ENCODE measurements at regions not wholly inside any gene's neighbourhood (a gene's known extent, or its start where the extent isn't known, plus 50 kb on each side); places are given as distances from the start of the nearest gene placed in this dataset.
"Not testable (repeated sequence)": the region's sequence is repeated elsewhere in the genome, so short reads cannot be mapped to it uniquely, and the experiment has no call there.

DNA sequence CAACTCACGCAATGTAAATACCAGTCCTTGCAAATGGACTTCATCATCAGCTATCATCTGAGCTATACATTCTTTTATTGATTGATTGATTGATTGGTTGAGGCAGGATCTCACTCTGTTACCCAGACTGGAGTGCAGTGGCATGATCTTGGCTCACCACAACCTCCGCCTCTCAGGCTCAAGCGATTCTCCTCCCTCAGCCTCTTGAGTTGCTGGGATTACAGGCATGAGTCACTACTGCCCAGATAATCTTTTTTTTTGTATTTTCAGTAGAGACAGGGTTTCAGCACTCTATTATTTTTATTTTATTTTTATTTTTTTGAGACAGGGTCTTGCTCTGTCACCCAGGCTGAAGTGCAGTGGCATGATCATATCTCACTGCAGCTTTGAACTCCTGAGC lies 369.5 kb downstream of the MAT2B start:
- DNase-seq; H3K4me3 Mint-ChIP-seq; H3K27me3 Mint-ChIP-seq; H3K27ac Mint-ChIP-seq; H3K4me1 Mint-ChIP-seq; H3K36me3 Mint-ChIP-seq; H3K9me3 Mint-ChIP-seq; ATAC-seq (replicated peaks): not testable (repeated sequence)

DNA sequence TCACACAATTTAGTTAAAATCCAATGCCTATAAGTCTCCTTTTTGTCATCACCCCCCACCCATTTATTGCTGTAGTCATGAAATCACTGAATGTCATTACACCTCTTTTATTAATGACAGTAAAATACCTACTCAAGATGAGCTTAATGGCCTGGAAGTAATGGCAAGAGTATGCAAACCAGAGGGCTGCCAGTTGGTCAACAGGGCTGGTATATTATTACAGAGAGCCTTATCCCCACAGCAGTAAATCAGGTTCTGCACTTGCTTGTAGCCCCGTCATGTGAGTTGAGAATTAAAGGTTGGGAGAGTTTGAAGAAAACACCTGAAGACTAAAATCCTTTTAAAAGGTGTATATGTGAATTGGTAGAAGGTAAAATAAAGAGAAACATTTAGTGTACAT lies 372.4 kb downstream of the MAT2B start:
- Mint-ChIP-seq H3K4me1 (peaks cover 0 to 2% of the 10 kb centered on the region in 2 donors), H3K27ac (no peak overlapping the region), H3K36me3 (no peaks in the 10 kb centered on the region), H3K9me3 (no peaks in the 10 kb centered on the region), H3K4me3 (no peak overlapping the region), H3K27me3 (peaks cover 0 to 4% of the 10 kb centered on the region in 2 donors)
- no peak for DNase-seq
- ATAC-seq (replicated peaks): no peak

DNA sequence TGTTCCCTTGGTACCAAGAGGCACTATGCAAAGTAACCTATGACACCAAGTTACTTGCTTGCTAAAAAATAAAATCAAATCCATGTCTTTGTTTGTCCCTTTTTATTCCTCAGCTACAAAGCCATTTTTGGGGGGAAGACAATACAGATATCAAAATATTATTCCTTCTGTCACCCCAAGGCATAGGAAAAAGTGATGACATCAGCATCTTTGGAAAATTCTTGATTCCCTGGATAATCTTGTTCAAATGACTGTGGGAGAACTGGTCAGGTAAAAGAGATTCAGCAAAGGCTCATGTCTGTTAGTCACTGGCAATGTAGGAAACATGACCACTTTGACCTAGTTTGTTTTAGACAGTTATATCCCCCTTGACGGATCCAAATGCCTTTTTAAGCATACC lies 373.1 kb downstream of the MAT2B start:
- ATAC-seq (replicated peaks) (no peak), DNase-seq (no peak)
- H3K4me1 Mint-ChIP-seq: peaks cover 0 to 2% of the 10 kb centered on the region in 2 donors
- H3K27ac Mint-ChIP-seq: no peak overlapping the region
- H3K9me3 Mint-ChIP-seq: no peaks in the 10 kb centered on the region
- H3K4me3 Mint-ChIP-seq: no peak overlapping the region
- no peaks in the 10 kb centered on the region for H3K36me3 Mint-ChIP-seq
- H3K27me3 Mint-ChIP-seq: peaks cover 0 to 4% of the 10 kb centered on the region in 2 donors

DNA sequence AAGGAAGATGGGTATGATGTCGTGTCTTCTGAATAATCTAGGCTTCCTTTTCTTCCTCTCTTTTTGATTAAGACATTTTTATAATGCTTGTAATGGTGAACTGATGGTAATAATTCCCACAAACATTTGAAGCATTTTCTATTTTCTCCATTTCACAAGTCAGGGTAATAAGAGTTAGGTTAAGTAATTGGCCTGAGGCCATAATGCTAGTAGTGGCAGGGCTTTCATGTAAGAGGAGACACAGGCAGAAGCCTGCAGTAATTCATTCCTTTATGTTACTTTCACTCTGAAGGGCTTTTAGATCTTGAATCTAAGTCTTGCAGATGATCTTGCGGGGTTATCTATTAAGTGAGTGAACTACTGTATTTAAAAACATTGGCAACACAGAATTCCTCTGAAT lies 374.9 kb downstream of the MAT2B start:
- DNase-seq: no peak
- Mint-ChIP-seq H3K27ac (no peak overlapping the region), H3K4me3 (no peak overlapping the region), H3K36me3 (no peaks in the 10 kb centered on the region), H3K27me3 (peaks cover 0 to 4% of the 10 kb centered on the region in 2 donors), H3K4me1 (no peaks in the 10 kb centered on the region), H3K9me3 (no peaks in the 10 kb centered on the region)
- no peak for ATAC-seq (replicated peaks)

DNA sequence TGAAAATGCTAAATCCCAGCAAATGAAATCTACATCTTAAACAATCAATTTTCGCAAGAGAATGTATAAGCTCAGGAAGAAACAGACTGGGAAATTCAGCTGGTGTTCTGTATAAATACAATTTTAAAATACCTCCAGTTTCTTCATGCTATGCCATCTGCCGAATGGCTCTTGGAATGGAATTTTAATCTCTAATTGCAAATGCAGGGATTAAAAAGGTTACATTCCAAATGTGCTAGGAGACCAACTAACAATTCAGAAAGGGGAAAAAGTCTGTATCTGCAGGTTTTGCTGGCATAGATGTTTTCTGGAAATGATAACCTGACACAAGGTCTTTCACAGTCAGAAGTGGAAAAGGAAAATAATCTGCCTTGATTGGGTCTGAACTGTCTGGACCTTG lies 379.7 kb downstream of the MAT2B start:
- H3K27me3 Mint-ChIP-seq: peaks cover 0 to 2% of the 10 kb centered on the region in 2 donors
- H3K36me3 Mint-ChIP-seq: no peaks in the 10 kb centered on the region

DNA sequence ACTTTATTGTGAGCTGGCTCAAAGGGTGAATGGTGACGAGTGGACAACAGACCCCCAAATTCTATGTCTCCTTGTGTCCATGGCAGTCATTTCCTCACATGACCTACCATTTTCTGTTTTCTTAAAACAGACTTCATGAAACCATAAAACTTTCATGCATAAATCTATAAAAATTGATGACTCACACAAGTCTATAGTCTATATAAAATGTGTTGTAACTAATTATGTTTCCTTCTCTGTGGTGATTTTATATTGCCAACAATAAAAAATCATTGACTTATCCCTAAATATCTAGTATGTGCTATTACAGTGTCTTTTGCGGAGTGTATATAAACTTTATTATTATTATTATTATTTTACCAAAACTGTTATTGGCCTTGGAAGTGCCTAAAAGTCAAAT lies 382.4 kb downstream of the MAT2B start:
- H3K27me3 Mint-ChIP-seq: no peaks in the 10 kb centered on the region
- DNase-seq (no peak), ATAC-seq (replicated peaks) (no peak)
- H3K27ac Mint-ChIP-seq: no peak overlapping the region
- no peaks in the 10 kb centered on the region for H3K9me3 Mint-ChIP-seq
- H3K4me3 Mint-ChIP-seq: no peak overlapping the region
- no peaks in the 10 kb centered on the region for H3K36me3 Mint-ChIP-seq
- peaks cover 1 to 2% of the 10 kb centered on the region in 2 donors for H3K4me1 Mint-ChIP-seq

More for the DNA sequence above, 379.7 kb downstream of the MAT2B start:
- Mint-ChIP-seq H3K9me3 (no peaks in the 10 kb centered on the region), H3K27ac (no peak overlapping the region), H3K4me1 (no peaks in the 10 kb centered on the region), H3K4me3 (no peak overlapping the region)
- no peak for ATAC-seq (replicated peaks)
- DNase-seq: no peak

DNA sequence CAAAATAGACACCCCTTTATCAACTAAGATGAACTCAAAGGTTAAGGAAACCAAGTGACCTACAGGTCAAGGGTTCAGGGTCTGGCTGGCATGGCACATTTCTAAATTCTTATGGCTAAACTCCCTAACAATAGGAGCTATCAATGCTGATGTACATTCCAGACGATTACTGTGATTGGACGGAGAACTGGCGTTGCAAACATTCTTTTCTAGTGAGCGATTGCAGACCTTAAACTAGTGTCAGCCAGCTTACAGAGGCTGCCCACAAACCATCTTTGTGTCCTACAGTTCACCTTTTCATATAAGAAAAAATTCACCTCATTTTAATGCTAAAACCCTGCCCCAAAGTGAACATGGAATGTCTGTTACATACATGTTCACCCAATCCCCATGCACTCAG lies 382.9 kb downstream of the MAT2B start:
- H3K36me3 Mint-ChIP-seq: no peaks in the 10 kb centered on the region
- H3K27ac Mint-ChIP-seq: no peak overlapping the region
- DNase-seq (no peak), ATAC-seq (replicated peaks) (no peak)
- no peaks in the 10 kb centered on the region for H3K9me3 Mint-ChIP-seq
- H3K4me1 Mint-ChIP-seq: peaks cover 5 to 6% of the 10 kb centered on the region in 2 donors
- no peaks in the 10 kb centered on the region for H3K27me3 Mint-ChIP-seq
- H3K4me3 Mint-ChIP-seq: no peak overlapping the region

DNA sequence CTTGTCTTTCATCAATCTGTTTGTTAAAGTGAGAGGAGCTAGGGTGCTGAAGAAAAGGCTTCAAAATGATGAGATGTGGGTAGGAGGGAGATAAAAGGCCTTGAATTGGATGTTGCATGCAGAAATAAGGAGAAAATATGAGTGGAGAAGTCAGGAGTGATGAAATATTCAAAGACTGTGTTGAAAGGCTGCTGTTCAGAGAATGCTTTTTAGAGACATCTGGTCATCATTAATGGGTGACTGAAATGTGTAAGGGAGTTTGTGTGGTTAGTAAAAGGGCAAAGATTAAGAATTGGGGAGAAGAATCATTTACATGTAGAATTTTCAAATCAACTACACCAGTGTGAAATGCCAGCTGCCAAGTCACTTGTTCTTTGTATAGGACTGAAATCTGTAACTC lies 383.9 kb downstream of the MAT2B start:
- H3K4me1 Mint-ChIP-seq: peaks cover 7 to 10% of the 10 kb centered on the region in 2 donors
- H3K36me3 Mint-ChIP-seq: no peaks in the 10 kb centered on the region
- DNase-seq (no peak), ATAC-seq (replicated peaks) (no peak)
- no peaks in the 10 kb centered on the region for H3K27me3 Mint-ChIP-seq
- H3K27ac Mint-ChIP-seq: no peak overlapping the region
- H3K4me3 Mint-ChIP-seq: no peak overlapping the region
- no peaks in the 10 kb centered on the region for H3K9me3 Mint-ChIP-seq

DNA sequence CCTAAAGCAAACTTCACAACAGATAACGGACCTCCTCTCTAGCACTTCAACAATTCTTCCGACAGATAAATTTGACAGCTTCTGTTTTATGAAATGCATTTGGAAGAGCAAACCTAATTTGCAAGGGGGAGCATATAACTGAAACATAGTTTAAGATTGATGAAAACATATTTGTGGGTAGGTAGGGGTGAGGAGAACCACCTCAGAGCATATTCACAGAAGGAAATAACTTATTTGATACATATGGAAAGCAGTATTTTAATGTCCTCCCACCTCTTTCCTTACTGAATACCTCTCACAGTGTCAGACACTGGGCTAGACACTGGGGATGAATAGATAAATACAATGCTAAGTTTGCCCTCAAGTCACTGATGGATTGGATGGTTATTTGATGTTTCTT lies 384.8 kb downstream of the MAT2B start:
- Mint-ChIP-seq H3K27ac (no peak overlapping the region), H3K27me3 (no peaks in the 10 kb centered on the region), H3K4me1 (peaks cover 11 to 18% of the 10 kb centered on the region in 2 donors), H3K36me3 (no peaks in the 10 kb centered on the region), H3K9me3 (no peaks in the 10 kb centered on the region), H3K4me3 (no peak overlapping the region)
- ATAC-seq (replicated peaks) (no peak), DNase-seq (no peak)

DNA sequence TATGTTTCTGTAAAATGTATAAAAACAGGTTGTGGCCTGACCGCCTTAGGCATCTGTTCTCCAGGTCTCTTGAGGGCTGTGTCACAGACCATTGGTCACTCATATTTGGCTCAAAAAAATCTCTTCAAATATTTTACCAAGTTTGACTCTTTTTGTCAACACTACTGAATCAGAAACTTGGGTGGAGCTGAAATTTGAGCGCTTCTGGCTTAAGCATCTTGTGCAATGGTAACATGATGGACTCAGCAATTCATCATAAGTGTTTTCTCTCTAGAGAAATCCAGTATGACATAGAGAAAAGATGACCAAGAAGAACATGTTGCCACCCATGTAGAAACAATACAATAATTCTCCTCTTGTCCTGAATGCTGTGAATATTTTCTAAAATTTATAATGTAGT lies 387.9 kb downstream of the MAT2B start:
- no peak overlapping the region for H3K27ac Mint-ChIP-seq
- H3K36me3 Mint-ChIP-seq: no peaks in the 10 kb centered on the region
- H3K27me3 Mint-ChIP-seq: no peaks in the 10 kb centered on the region
- H3K4me3 Mint-ChIP-seq: no peak overlapping the region
- H3K4me1 Mint-ChIP-seq: peaks cover 14 to 30% of the 10 kb centered on the region in 2 donors
- H3K9me3 Mint-ChIP-seq: no peaks in the 10 kb centered on the region
- no peak for ATAC-seq (replicated peaks)
- DNase-seq: no peak

DNA sequence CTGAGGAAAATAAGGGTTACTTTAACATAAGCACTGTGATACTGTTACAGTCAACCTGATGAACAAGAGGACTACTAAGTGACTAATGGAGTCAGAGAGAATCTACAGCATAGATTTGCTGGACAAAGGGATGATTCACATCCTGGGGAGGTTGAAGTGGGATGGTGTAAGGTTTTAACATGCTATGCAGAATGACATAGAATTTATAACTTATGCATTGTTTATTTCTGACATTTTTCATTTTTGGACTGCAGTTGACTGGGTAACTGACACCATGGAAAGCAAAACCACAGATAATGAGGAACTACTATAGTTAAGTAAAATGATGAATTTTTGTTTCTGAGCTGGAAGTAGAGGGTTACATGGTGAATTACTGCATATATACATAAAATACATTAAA lies 389.2 kb downstream of the MAT2B start:
- Mint-ChIP-seq H3K27me3 (no peaks in the 10 kb centered on the region), H3K9me3 (no peaks in the 10 kb centered on the region), H3K27ac (no peak overlapping the region)

DNA sequence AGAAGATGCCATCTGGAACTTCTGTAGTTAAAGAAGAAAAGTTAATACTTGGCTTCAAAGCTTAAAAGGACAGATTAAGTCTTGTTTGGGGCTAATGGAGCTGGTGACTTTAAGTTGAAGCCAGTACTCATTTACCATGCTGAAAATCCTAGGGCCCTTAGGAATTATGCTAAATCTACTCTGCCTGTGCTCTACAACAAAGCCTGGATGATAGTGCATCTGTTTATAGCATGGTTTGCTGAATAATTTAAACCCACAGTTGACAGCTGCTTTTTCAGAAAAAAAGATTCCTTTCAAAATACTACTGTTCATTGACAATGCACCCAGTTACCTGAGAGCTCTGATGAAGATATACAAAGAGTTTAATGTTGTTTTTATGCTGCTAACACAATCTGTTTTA lies 393.5 kb downstream of the MAT2B start:
- H3K4me3 Mint-ChIP-seq: no peak overlapping the region
- no peaks in the 10 kb centered on the region for H3K27me3 Mint-ChIP-seq
- ATAC-seq (replicated peaks) (no peak), DNase-seq (no peak)
- peaks cover 0 to 3% of the 10 kb centered on the region in 2 donors for H3K9me3 Mint-ChIP-seq
- H3K36me3 Mint-ChIP-seq: peaks cover 0 to 4% of the 10 kb centered on the region in 2 donors
- no peak overlapping the region for H3K27ac Mint-ChIP-seq
- H3K4me1 Mint-ChIP-seq: peaks cover 9 to 29% of the 10 kb centered on the region in 2 donors

More for the DNA sequence above, 389.2 kb downstream of the MAT2B start:
- DNase-seq (no peak), ATAC-seq (replicated peaks) (peak; percentile 39 to 41)
- H3K36me3 Mint-ChIP-seq: no peaks in the 10 kb centered on the region
- H3K4me3 Mint-ChIP-seq: no peak overlapping the region
- peaks cover 16 to 35% of the 10 kb centered on the region in 2 donors for H3K4me1 Mint-ChIP-seq

DNA sequence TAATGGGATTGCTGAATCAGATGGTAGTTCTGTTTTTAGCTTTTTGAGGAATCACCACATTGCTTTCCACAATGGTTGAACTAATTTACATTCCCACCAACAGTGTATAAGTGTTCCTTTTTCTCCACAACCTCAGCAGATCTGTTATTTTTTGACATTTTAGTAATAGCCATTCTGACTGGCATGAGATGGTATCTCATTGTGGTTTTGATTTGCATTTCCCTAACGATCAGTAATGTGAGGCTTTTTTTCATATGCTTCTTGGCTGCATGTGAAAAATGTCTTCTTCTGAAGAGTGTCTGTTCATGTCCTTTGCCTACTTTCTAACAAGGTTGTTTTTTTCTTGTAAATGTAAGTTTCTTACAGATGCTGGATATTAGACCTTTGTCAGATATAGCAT lies 402.4 kb downstream of the MAT2B start:
- H3K9me3 Mint-ChIP-seq: peaks cover 15% of the 10 kb centered on the region in 2 donors
- H3K4me1 Mint-ChIP-seq: peaks cover 30 to 47% of the 10 kb centered on the region in 2 donors
- H3K4me3 Mint-ChIP-seq: peak overlapping the region in 1 of 2 donors; percentile 14
- peaks cover 7 to 13% of the 10 kb centered on the region in 2 donors for H3K36me3 Mint-ChIP-seq
- H3K27me3 Mint-ChIP-seq, DNase-seq: not testable (repeated sequence)
- H3K27ac Mint-ChIP-seq: peak overlapping the region; percentile 72
- ATAC-seq (replicated peaks): peak; percentile 55 to 66

DNA sequence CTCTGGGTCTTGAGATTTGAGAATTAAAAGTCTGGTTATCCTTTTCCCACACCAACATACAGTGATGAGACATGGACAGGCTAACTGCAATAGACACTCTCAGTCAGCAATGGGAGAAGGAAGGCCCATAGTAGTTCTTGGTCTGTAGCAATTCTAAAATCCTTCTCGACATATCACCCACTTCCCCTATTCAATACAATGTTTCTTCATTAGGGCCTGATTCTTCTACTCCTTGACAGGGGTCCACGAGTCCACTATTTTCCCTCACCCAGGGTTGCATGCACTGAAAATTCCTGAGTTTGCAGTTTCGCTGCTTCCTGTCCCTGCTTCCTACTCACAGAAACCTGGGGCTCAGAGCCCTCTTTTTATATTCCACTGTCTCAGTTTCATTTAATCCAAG lies 402.8 kb downstream of the MAT2B start:
- Mint-ChIP-seq H3K9me3 (peaks cover 12 to 15% of the 10 kb centered on the region in 2 donors), H3K36me3 (peaks cover 7 to 10% of the 10 kb centered on the region in 2 donors), H3K4me1 (peaks cover 32 to 51% of the 10 kb centered on the region in 2 donors), H3K27ac (peak overlapping the region; percentile 72), H3K27me3 (no peaks in the 10 kb centered on the region), H3K4me3 (peak overlapping the region in 1 of 2 donors; percentile 14)
- DNase-seq: no peak
- ATAC-seq (replicated peaks): peak; percentile 59 to 71

DNA sequence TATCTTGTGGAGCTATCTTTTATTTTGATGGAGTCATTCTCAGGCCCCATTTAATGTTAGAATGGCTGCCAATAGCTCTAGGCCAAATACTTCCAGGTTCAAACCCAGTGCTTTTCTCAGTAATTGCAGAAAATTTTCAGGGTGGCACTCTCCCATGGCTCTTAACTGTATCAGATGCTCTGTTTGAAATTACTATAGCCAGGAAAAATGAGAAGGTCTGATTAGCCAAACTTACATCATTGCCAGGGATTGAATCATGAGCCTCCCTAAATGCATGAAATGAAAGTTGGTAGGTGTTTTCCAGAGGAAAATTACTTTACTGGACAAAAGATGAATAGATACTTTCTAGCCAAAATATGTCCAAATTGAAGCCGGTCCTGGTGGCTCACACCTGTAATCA lies 404.8 kb downstream of the MAT2B start:
- no peak for ATAC-seq (replicated peaks)
- Mint-ChIP-seq H3K27ac (no peak overlapping the region), H3K36me3 (peaks cover 7 to 10% of the 10 kb centered on the region in 2 donors), H3K4me3 (no peak overlapping the region), H3K9me3 (peaks cover 12 to 15% of the 10 kb centered on the region in 2 donors), H3K27me3 (no peaks in the 10 kb centered on the region), H3K4me1 (peaks cover 44 to 71% of the 10 kb centered on the region in 2 donors)
- no peak for DNase-seq

DNA sequence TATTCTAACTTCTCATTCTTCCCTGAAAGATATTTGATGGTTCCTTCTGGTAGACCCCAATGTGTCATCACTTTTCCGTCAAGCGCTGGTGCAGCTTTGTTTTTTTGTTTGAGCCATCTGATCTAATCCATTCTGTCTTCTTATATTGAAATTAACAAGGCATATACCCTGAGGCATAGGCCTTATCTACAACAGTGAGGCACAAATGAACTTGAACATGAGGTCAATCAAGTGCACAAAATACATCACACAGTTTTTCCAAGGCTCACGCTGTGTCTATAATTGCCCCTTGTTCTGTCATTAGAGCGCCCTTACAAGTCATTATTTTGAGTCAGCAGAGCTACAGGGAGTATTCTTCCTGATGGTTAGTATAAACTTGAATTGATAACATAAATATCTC lies 406.6 kb downstream of the MAT2B start:
- Mint-ChIP-seq H3K9me3 (peaks cover 6 to 8% of the 10 kb centered on the region in 2 donors), H3K4me3 (no peak overlapping the region), H3K4me1 (peaks cover 59 to 82% of the 10 kb centered on the region in 2 donors), H3K27ac (no peak overlapping the region), H3K27me3 (no peaks in the 10 kb centered on the region), H3K36me3 (peaks cover 4% of the 10 kb centered on the region in 2 donors)
- DNase-seq (no peak), ATAC-seq (replicated peaks) (no peak)

Data from stimulated activated naive B cell treated with anti-CD40 and anti-IgM and Interleukin-4, amounts not matched to agents 10 μg/mL and 1 μg/mL and 100 μg/mL, for 72 hours (primary cell).